ENCODE measurements at regions not wholly inside any gene's neighbourhood (a gene's known extent, or its start where the extent isn't known, plus 50 kb on each side); places are given as distances from the start of the nearest gene placed in this dataset.

DNA sequence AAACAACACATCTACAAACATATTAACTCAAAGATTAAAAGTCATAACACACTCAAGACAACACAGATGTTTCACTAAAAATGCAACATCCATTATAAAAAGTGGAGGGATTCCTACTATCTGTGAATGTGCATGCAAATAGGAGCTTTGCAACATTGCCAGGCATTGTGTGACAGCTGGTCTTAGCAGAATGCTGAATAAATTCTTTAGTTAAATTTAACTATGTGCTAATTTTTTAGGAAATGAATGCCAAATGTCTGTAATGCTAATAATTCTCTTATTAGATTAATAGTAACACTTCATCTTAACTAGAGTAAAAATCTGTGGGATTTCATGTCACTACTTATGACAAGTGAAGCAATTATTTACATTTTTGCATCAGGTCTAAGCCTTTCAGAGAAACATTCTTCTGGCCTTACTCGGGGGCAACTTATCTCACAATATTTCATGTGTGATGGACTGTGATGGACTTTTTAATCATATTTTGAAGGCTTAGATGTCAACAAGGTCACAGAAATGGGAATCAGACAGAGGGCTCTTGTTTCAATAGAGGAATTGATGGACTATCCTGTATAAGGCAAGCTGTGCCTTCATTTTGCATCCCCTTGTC, 524.6 kb upstream of the KCND2 start:
- Mint-ChIP-seq H3K9me3 (peaks cover 3% of the 10 kb centered on the region), H3K4me1 (no peaks in the 10 kb centered on the region), H3K4me3 (no peak overlapping the region), H3K36me3 (no peaks in the 10 kb centered on the region), H3K27me3 (no peaks in the 10 kb centered on the region), H3K27ac (no peak overlapping the region)
- CTCF ChIA-PET, result no interaction called here
- no peak for DNase-seq

GRCh38 chr7:119748991-119749390, 524.0 kb upstream of the KCND2 start:
- Mint-ChIP-seq H3K27me3 (no peaks in the 10 kb centered on the region), H3K27ac (no peak overlapping the region), H3K4me1 (no peaks in the 10 kb centered on the region), H3K36me3 (no peaks in the 10 kb centered on the region), H3K4me3 (no peak overlapping the region), H3K9me3 (peaks cover 3% of the 10 kb centered on the region)
- CTCF ChIA-PET, result no interaction called here
- no peak for DNase-seq

DNA sequence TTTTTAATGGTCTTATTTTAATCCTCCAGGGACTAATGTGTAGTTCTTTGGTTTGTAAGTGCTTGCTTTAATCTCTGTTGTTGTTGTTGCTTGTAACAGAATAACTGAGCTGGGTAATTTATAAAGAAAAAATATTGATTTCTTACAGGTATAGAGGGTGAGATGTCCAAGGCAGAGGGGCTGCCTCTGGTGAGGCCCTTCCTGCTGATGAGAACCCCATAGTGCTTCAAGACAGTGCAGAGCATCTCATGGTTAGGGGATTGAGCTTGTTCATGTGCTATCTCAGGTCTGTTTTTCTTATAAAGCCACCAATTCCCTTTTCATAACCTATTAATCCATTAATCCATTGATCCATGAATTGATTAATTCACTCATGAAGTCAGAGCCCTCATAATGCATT, 516.3 kb upstream of the KCND2 start:
- no peak for DNase-seq
- no peaks in the 10 kb centered on the region for H3K36me3 Mint-ChIP-seq
- peaks cover 1% of the 10 kb centered on the region for H3K9me3 Mint-ChIP-seq
- no peaks in the 10 kb centered on the region for H3K4me1 Mint-ChIP-seq
- CTCF ChIA-PET, result no interaction called here
- no peaks in the 10 kb centered on the region for H3K27me3 Mint-ChIP-seq
- no peak overlapping the region for H3K4me3 Mint-ChIP-seq
- H3K27ac Mint-ChIP-seq, result no peak overlapping the region

- DNase-seq, result no peak
- Mint-ChIP-seq H3K9me3 (peaks cover 1% of the 10 kb centered on the region), H3K4me3 (no peak overlapping the region), H3K27me3 (no peaks in the 10 kb centered on the region), H3K27ac (no peak overlapping the region), H3K36me3 (no peaks in the 10 kb centered on the region), H3K4me1 (no peaks in the 10 kb centered on the region)
- CTCF ChIA-PET, result no interaction called here
Observed at GRCh38 chr7:119758254-119758653, 514.7 kb upstream of the KCND2 start.

GRCh38 chr7:119761776-119762175, 511.2 kb upstream of the KCND2 start:
- no peaks in the 10 kb centered on the region for H3K9me3 Mint-ChIP-seq
- H3K4me3 Mint-ChIP-seq, result no peak overlapping the region
- no peaks in the 10 kb centered on the region for H3K27me3 Mint-ChIP-seq
- no peaks in the 10 kb centered on the region for H3K36me3 Mint-ChIP-seq
- H3K27ac Mint-ChIP-seq, result no peak overlapping the region
- no peaks in the 10 kb centered on the region for H3K4me1 Mint-ChIP-seq
- CTCF ChIA-PET, result no interaction called here
- DNase-seq, result no peak

DNA sequence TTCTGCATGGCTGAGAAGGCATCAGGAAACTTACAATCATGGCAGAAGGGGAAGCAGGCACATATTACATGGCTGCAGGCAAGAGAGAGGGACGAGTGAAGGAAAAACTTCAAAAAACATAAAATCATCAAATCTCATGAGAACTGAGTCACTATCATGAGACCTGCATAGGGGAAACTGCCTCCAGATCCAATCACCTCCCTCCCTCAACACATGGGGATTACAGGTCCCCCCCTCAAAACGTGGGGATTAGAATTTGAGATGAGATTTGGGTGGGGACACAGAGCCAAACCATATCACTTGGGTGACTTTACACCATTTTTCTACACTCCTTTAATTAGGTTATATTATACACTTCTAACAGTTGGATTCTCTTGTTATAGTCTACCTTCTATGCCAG, 490.7 kb upstream of the KCND2 start:
- no peak for DNase-seq
- no peaks in the 10 kb centered on the region for H3K27me3 Mint-ChIP-seq
- H3K4me3 Mint-ChIP-seq, result no peak overlapping the region
- CTCF ChIA-PET, result no interaction called here
- peaks cover 2% of the 10 kb centered on the region for H3K9me3 Mint-ChIP-seq
- H3K4me1 Mint-ChIP-seq, result no peaks in the 10 kb centered on the region
- H3K36me3 Mint-ChIP-seq, result no peaks in the 10 kb centered on the region
- H3K27ac Mint-ChIP-seq, result no peak overlapping the region

GRCh38 chr7:119783799-119784198, 489.2 kb upstream of the KCND2 start:
- H3K36me3 Mint-ChIP-seq, result no peaks in the 10 kb centered on the region
- no peak overlapping the region for H3K4me3 Mint-ChIP-seq
- H3K4me1 Mint-ChIP-seq, result no peaks in the 10 kb centered on the region
- CTCF ChIA-PET, result no interaction called here
- no peak for DNase-seq
- no peaks in the 10 kb centered on the region for H3K27me3 Mint-ChIP-seq
- no peaks in the 10 kb centered on the region for H3K9me3 Mint-ChIP-seq
- no peak overlapping the region for H3K27ac Mint-ChIP-seq

DNA sequence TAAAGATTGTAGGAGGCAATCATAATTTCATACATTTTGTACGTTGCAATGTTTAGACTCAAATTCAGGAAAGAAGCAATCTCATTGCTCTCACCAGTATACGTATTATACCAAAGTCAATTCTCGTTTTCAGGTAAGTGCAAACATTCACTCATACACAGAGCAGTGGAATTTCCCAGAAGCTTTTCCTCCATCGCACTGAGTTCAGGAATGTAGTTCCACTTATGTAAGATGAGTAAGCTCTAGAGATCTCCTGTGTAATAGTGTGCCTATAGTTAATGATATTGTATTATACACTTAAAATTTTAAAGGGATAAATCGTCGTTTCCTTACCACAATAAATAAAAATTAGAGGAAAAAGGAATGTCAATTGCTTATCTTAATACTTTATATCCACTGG, 470.8 kb upstream of the KCND2 start:
- DNase-seq, result no peak
- CTCF ChIA-PET, result no interaction called here
- no peaks in the 10 kb centered on the region for H3K36me3 Mint-ChIP-seq
- H3K4me1 Mint-ChIP-seq, result no peaks in the 10 kb centered on the region
- no peak overlapping the region for H3K27ac Mint-ChIP-seq
- H3K4me3 Mint-ChIP-seq, result no peak overlapping the region
- no peaks in the 10 kb centered on the region for H3K27me3 Mint-ChIP-seq
- H3K9me3 Mint-ChIP-seq, result no peaks in the 10 kb centered on the region

DNA sequence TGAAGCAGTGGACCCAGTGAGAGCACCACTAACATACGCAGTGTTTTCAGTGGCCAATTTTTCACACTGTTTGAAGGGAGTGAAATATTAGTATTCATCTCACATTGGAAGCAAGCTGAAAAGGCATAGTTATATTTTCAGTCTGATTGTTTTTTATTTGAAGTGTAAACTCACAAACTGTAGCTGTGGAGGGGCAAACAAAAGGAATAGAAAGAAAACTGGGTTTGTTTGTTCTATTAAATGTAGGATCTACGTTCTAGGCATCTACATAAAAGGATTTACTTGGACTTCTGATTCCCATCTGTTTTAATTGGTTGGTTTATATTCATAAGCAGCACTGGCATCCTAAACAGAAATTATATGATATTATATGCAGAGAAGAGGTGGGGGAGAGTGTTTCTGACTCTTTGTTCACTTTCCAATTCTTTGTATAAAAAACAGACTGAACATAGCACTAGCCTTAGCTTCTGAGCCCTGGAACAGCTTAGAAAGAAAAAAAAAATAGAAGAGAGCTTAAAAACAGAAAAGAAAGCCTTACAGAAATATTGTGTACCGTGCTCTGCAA, 447.8 kb upstream of the KCND2 start:
- H3K9me3 Mint-ChIP-seq, result peaks cover 4% of the 10 kb centered on the region
- no peak overlapping the region for H3K27ac Mint-ChIP-seq
- H3K36me3 Mint-ChIP-seq, result no peaks in the 10 kb centered on the region
- H3K4me3 Mint-ChIP-seq, result no peak overlapping the region
- CTCF ChIA-PET, result no interaction called here
- no peaks in the 10 kb centered on the region for H3K4me1 Mint-ChIP-seq
- H3K27me3 Mint-ChIP-seq, result no peaks in the 10 kb centered on the region
- no peak for DNase-seq

DNA sequence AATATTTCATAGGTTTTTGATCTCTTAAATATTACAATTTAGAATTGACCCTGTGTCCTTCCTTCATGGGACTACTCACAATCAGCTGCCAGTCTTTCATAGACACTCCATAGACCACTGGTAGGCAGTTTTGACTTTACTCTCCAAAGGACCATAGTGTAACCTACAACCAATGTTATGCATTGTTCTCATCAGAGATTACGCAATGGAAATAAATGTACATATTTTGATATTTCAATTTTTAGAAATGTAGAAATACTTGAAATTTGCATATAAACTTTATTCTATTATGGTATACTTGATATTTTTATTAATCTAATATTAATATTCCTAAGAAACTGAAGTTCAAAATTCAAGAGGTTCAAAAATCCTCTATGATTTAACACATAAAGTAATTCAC, 446.4 kb upstream of the KCND2 start:
- Mint-ChIP-seq H3K36me3 (no peaks in the 10 kb centered on the region), H3K27ac (no peak overlapping the region), H3K9me3 (peaks cover 4% of the 10 kb centered on the region), H3K4me1 (no peaks in the 10 kb centered on the region), H3K27me3 (no peaks in the 10 kb centered on the region), H3K4me3 (no peak overlapping the region)
- DNase-seq, result no peak
- CTCF ChIA-PET, result no interaction called here

GRCh38 chr7:119838444-119838843, 434.5 kb upstream of the KCND2 start:
- H3K4me1 Mint-ChIP-seq, result no peaks in the 10 kb centered on the region
- CTCF ChIA-PET, result no interaction called here

DNA sequence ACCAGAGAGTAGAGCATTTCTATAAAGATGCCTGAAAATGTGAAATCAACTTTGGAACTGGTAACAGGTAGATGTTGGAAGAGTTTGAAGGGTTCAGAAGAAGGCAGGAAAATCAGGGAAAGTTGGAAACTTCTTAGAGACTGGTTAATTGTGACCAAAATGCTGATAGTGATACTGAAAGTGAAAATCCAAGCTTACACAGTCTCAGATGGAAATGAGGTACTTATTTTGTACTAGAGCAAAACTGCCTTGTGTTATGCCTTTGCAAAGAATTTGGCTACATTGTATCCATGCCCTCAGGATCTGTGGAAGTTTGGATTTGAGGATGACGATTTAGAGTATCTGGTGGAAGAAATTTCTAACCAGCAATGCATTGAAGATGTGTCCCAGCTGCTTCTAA, 430.6 kb upstream of the KCND2 start:
- H3K9me3 Mint-ChIP-seq, result peaks cover 10% of the 10 kb centered on the region
- CTCF ChIA-PET, result no interaction called here
- H3K27ac Mint-ChIP-seq, result no peak overlapping the region
- DNase-seq, result no peak
- no peak overlapping the region for H3K4me3 Mint-ChIP-seq
- H3K36me3 Mint-ChIP-seq, result no peaks in the 10 kb centered on the region
- no peaks in the 10 kb centered on the region for H3K27me3 Mint-ChIP-seq
- no peaks in the 10 kb centered on the region for H3K4me1 Mint-ChIP-seq

More at GRCh38 chr7:119838444-119838843, 434.5 kb upstream of the KCND2 start:
- no peak overlapping the region for H3K27ac Mint-ChIP-seq
- H3K27me3 Mint-ChIP-seq, result no peaks in the 10 kb centered on the region
- H3K36me3 Mint-ChIP-seq, result no peaks in the 10 kb centered on the region
- DNase-seq, result no peak
- H3K9me3 Mint-ChIP-seq, result peaks cover 12% of the 10 kb centered on the region
- H3K4me3 Mint-ChIP-seq, result no peak overlapping the region

DNA sequence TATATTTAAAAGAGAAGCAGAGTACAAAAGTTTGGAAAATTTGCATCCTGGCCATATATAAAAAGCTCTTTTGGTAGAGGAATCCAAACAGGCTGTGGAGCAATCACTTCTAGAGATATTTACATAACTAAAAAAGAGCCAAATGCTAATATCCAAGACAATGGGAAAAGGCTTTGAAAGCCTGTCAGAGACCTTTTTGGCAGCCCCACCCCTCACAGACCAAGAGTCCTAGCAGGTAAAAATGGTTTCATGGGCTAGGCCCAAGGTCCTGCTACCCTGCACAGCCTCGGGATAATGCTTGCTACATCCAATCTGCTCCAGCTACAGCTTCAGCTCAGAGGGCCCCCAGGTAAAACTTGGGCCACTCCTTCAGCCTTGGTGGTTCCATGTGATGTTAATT, 430.2 kb upstream of the KCND2 start:
- DNase-seq, result no peak
- Mint-ChIP-seq H3K27ac (no peak overlapping the region), H3K4me1 (no peaks in the 10 kb centered on the region), H3K9me3 (peaks cover 10% of the 10 kb centered on the region), H3K4me3 (no peak overlapping the region), H3K36me3 (no peaks in the 10 kb centered on the region), H3K27me3 (no peaks in the 10 kb centered on the region)
- CTCF ChIA-PET, result no interaction called here

GRCh38 chr7:119861385-119861784, 411.6 kb upstream of the KCND2 start:
- no peaks in the 10 kb centered on the region for H3K27me3 Mint-ChIP-seq
- H3K4me3 Mint-ChIP-seq, result no peak overlapping the region
- H3K36me3 Mint-ChIP-seq, result no peaks in the 10 kb centered on the region
- no peak for DNase-seq
- H3K4me1 Mint-ChIP-seq, result no peaks in the 10 kb centered on the region
- H3K9me3 Mint-ChIP-seq, result peaks cover 20% of the 10 kb centered on the region
- CTCF ChIA-PET, result no interaction called here
- no peak overlapping the region for H3K27ac Mint-ChIP-seq

- Mint-ChIP-seq H3K4me3 (no peak overlapping the region), H3K9me3 (peaks cover 16% of the 10 kb centered on the region), H3K27me3 (no peaks in the 10 kb centered on the region), H3K36me3 (no peaks in the 10 kb centered on the region), H3K4me1 (no peaks in the 10 kb centered on the region), H3K27ac (no peak overlapping the region)
- CTCF ChIA-PET, result no interaction called here
- DNase-seq, result no peak
Observed at GRCh38 chr7:119868387-119868786, 404.6 kb upstream of the KCND2 start.

DNA sequence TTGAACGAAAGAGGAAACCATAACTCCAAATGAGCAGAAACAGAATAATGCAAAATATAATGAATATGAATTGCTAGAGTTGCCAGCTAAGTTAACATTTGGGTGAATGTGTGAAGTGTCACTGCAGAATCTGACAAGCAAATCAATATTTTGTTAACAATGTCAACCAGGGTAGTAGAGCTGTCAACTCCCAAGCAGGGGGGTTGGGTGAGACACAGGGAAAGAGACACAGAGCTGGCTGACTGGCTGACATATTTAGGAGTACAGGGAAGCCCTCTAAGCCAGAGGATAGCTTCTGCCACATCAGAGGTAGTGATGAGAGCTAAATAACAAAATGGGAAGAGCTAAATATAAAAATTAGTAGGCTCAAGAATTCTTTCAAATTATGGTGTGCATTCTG, 393.1 kb upstream of the KCND2 start:
- no peaks in the 10 kb centered on the region for H3K27me3 Mint-ChIP-seq
- H3K4me3 Mint-ChIP-seq, result no peak overlapping the region
- H3K27ac Mint-ChIP-seq, result no peak overlapping the region
- peaks cover 7% of the 10 kb centered on the region for H3K9me3 Mint-ChIP-seq
- no peaks in the 10 kb centered on the region for H3K4me1 Mint-ChIP-seq
- no peak for DNase-seq
- CTCF ChIA-PET, result no interaction called here
- no peaks in the 10 kb centered on the region for H3K36me3 Mint-ChIP-seq

Data from activated naive CD4-positive, alpha-beta T cell treated with anti-CD3 and anti-CD28 coated beads, Interleukin-2, amount 10 ng/mL, durations not matched to agents 7 days and 5 days (primary cell).